Breast epithelium (tissue), 4 donors: ENCODE measurements at regions not wholly inside any gene's neighbourhood (a gene's known extent, or its start where the extent isn't known, plus 50 kb on each side); places are given as distances from the start of the nearest gene placed in this dataset.

ENCODE experiments used
- DNase-seq, 2 donors: peaks; one replicate each; pipeline ENCODE4 v3.0.0-alpha.2; 2019; ENCODE audit warnings: low spot score in 2 of 2
- H3K27ac ChIP-seq, 2 donors: fragments of 200-600 bp; sonication (generic) in 1 of 2; one replicate each; pipeline ENCODE4 v1.5.1; 2016 to 2019; ENCODE audit warnings: mild to moderate bottlenecking in 1 of 2
- H3K27me3 ChIP-seq, 2 donors: fragments of 200-600 bp; sonication (generic) in 1 of 2; one replicate each; pipeline versions ENCODE4 v1.5.1 to v1.6.0; 2017 to 2019; ENCODE audit warnings: control low read depth in 1 of 2, mild to moderate bottlenecking in 1 of 2
- H3K36me3 ChIP-seq: fragments of 200-600 bp; one replicate; pipeline ENCODE4 v1.5.1; 2019
- H3K4me1 ChIP-seq, 2 donors: fragments of 200-600 bp; sonication (generic); one replicate each; pipeline ENCODE4 v1.5.1; 2016 to 2019; ENCODE audit warnings: control low read depth in 1 of 2
- H3K4me3 ChIP-seq, 3 donors: fragments of 200-600 bp; sonication (generic); 1 replicate in 2 of 3; 2 replicates in 1 of 3; pipeline ENCODE4 v1.5.1; 2016 to 2019; ENCODE audit warnings: mild to moderate bottlenecking in 3 of 3, moderate library complexity in 2 of 3
- H3K9me3 ChIP-seq, 2 donors: fragments of 200-600 bp; sonication (generic) in 1 of 2; one replicate each; pipeline ENCODE4 v1.5.1; 2016 to 2019; ENCODE audit warnings: control low read depth in 1 of 2
- POLR2A ChIP-seq: fragments of 450-650 bp; IDR thresholded peaks from one replicate; pipeline ENCODE4 v1.6.1; 2016; ENCODE audit warnings: antibody characterized with exemption, mild to moderate bottlenecking, moderate library complexity
- POLR2AphosphoS5 ChIP-seq, 3 donors: sonication (generic); formaldehyde crosslinking; IDR thresholded peaks; one replicate each; pipeline ENCODE4 v1.6.1; 2017; ENCODE audit warnings: antibody characterized with exemption in 3 of 3
- intact Hi-C: fragments of 100-400 bp; cut with DNase I; formaldehyde crosslinking; loops from one replicate; pipeline ENCODE4 v1.15.1; 2023; ENCODE audit warnings: low total_unique reads
- TF ChIP-seq, protein P1 (sequence below), 3 donors: fragments of 450-650 bp; IDR thresholded peaks; one replicate each; pipeline ENCODE4 v1.5.1; 2016 to 2017; ENCODE audit warnings: antibody characterized with exemption in 3 of 3, mild to moderate bottlenecking in 3 of 3, moderate library complexity in 3 of 3

DNA sequence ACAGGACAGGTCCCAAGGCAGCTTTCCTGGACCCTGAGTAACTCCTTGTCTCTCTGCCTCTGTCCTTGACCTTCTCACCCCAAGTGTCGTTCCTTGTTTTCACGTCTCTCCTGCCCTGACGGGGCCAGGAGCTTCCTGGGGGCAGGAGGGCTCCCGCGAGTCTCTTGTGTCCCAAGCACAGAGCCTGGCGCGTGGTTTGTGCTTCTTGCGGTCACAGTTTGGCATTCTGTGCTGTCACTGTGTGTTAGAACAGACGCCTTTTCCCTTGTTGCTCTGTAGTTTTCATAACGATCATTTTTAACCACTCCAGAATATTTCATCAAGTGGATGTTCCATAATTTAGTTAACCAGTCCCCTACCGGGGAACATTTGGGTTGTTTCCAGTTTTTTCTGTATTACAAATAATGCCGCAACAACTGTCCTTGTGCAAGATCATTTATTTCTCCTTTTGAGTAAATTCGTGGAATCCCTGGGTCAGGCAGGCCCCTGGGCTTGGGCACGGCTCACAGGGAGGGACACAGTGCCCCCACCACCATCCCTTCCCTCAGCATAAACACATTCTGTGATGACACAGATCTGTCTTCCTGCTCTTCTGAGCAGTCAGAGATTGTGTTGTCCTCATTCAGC lies 71.9 kb downstream of the TSPAN17 start:
- no peaks in the 10 kb centered on the region for H3K36me3 ChIP-seq
- H3K27me3 ChIP-seq = peaks cover 0 to 21% of the 10 kb centered on the region in 2 donors
- H3K4me1 ChIP-seq = no peaks in the 10 kb centered on the region
- no peak overlapping the region for H3K4me3 ChIP-seq
- H3K27ac ChIP-seq = no peak overlapping the region
- TF ChIP-seq POLR2A (no peak), POLR2AphosphoS5 (IDR thresholded peaks at IDR 0.05) (no peak)
- TF ChIP-seq, protein P1, sequence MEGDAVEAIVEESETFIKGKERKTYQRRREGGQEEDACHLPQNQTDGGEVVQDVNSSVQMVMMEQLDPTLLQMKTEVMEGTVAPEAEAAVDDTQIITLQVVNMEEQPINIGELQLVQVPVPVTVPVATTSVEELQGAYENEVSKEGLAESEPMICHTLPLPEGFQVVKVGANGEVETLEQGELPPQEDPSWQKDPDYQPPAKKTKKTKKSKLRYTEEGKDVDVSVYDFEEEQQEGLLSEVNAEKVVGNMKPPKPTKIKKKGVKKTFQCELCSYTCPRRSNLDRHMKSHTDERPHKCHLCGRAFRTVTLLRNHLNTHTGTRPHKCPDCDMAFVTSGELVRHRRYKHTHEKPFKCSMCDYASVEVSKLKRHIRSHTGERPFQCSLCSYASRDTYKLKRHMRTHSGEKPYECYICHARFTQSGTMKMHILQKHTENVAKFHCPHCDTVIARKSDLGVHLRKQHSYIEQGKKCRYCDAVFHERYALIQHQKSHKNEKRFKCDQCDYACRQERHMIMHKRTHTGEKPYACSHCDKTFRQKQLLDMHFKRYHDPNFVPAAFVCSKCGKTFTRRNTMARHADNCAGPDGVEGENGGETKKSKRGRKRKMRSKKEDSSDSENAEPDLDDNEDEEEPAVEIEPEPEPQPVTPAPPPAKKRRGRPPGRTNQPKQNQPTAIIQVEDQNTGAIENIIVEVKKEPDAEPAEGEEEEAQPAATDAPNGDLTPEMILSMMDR (IDR thresholded peaks at IDR 0.05) = no peak
- peaks cover 7 to 8% of the 10 kb centered on the region in 2 donors for H3K9me3 ChIP-seq
- intact Hi-C loops = no loop called here
- DNase-seq = no peak

DNA sequence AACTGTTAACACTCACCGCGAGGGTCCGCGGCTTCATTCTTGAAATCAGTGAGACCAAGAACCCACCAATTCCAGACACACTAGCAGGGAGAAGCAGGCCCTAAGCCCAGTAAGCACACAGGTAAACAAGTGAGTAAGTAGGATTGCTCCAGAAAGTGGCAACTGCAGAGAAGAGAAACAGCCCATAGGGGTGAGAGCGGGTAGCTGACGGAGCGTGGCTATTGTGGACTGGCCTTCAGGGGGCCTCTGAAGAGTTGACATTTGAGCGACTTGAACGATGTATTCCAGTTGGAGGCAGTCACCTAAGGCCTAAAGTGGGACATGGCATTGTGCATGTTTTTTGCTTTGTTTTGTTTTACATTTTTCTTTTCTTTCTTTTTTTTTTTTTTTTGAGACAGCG lies 74.2 kb downstream of the TSPAN17 start:
- H3K36me3 ChIP-seq = no peaks in the 10 kb centered on the region
- H3K27me3 ChIP-seq = peaks cover 0 to 30% of the 10 kb centered on the region in 2 donors
- H3K4me3 ChIP-seq = no peak overlapping the region
- no peaks in the 10 kb centered on the region for H3K4me1 ChIP-seq
- intact Hi-C loops = no loop called here
- H3K9me3 ChIP-seq = no peaks in the 10 kb centered on the region
- no peak for TF ChIP-seq POLR2A
- TF ChIP-seq POLR2AphosphoS5 (IDR thresholded peaks at IDR 0.05) = no peak
- TF ChIP-seq, protein P1 (IDR thresholded peaks at IDR 0.05) = no peak
- H3K27ac ChIP-seq = no peak overlapping the region
- DNase-seq = no peak

DNA sequence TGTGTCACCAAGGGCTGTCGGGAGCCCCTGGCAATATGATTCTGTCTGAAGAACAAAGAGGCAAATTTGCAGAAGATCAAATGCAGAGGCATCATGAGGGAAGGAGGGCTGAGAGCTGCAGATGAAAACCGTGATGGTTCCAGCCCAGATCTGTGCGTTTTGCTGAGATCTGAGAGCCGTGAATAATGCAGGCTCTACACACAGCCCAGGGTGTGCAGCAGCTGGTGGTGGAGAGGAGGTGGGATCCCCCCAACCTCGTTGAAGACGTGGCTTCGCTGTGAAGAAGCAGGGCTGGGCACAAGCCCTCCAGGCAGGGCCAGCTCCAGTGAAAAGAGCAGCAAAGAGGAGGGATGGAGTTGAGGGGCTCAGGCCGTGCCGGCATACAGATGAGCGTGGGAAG lies 75.5 kb downstream of the TSPAN17 start:
- no peak for DNase-seq
- no peaks in the 10 kb centered on the region for H3K9me3 ChIP-seq
- intact Hi-C loops = no loop called here
- no peaks in the 10 kb centered on the region for H3K4me1 ChIP-seq
- TF ChIP-seq POLR2AphosphoS5 (IDR thresholded peaks at IDR 0.05) (no peak), POLR2A (no peak)
- TF ChIP-seq, protein P1 (IDR thresholded peaks at IDR 0.05) = no peak
- H3K27ac ChIP-seq = no peak overlapping the region
- peaks cover 0 to 27% of the 10 kb centered on the region in 2 donors for H3K27me3 ChIP-seq
- H3K4me3 ChIP-seq = no peak overlapping the region
- no peaks in the 10 kb centered on the region for H3K36me3 ChIP-seq

DNA sequence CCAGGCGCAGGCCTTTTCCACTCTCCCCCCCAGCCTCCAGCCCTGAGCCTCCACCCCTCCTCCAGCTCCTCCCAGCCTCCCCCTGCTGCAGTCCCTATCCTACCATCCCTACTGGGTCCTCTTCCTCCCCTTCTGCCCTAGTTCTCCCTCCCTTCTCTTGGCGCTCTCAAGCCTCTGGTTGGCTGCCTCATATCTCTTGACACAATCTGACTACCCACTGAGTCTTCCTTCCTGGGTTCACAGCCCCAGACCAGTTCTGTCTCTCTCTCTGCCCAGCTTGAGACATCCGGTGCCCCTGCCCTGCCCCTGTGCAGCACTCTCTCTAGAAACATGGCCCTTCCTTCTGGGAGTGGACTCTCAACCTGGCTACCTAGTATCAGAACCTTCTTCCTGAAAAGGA lies 76.2 kb downstream of the TSPAN17 start:
- Histone ChIP-seq H3K27me3 (peaks cover 0 to 28% of the 10 kb centered on the region in 2 donors), H3K4me3 (no peak overlapping the region), H3K36me3 (no peaks in the 10 kb centered on the region), H3K4me1 (no peaks in the 10 kb centered on the region), H3K9me3 (no peaks in the 10 kb centered on the region), H3K27ac (no peak overlapping the region)
- TF ChIP-seq POLR2A = no peak
- TF ChIP-seq POLR2AphosphoS5 (IDR thresholded peaks at IDR 0.05) = no peak
- TF ChIP-seq, protein P1 (IDR thresholded peaks at IDR 0.05) = no peak
- intact Hi-C loops = no loop called here
- DNase-seq = no peak

DNA sequence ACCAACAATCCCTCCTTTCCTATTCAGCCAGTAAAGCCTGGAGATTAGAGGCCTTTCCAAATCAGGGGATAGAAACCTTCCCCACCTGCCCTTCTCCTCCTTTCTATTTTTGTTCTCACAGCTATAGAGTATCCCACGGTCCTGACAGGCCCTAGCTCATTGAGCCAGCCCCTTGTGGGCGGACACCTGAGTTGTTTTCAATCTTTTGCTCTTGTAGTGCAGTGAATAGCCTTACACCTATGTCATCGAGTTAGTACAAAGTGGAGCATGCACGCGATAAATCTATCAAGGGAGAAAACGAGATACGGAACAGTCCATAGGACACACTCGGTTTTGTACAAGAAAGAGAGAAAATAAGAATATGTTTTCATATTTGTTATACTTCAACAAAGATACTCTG lies 77.2 kb downstream of the TSPAN17 start:
- Histone ChIP-seq H3K4me3 (no peak overlapping the region), H3K27me3 (peaks cover 0 to 38% of the 10 kb centered on the region in 2 donors), H3K4me1 (no peaks in the 10 kb centered on the region), H3K27ac (no peak overlapping the region), H3K9me3 (no peaks in the 10 kb centered on the region), H3K36me3 (no peaks in the 10 kb centered on the region)
- TF ChIP-seq POLR2A (no peak), POLR2AphosphoS5 (IDR thresholded peaks at IDR 0.05) (no peak)
- intact Hi-C loops = no loop called here
- DNase-seq = no peak
